NCI-H748 (cell line): ENCODE measurements at regions not wholly inside any gene's neighbourhood (a gene's known extent, or its start where the extent isn't known, plus 50 kb on each side); places are given as distances from the start of the nearest gene placed in this dataset.
"Not testable (repeated sequence)": the region's sequence is repeated elsewhere in the genome, so short reads cannot be mapped to it uniquely, and the experiment has no call there.

Source experiments
- DNase-seq: peaks from one replicate; lab custom pipeline; 2025; ENCODE audit not compliant: unreplicated experiment; lab: John Stamatoyannopoulos, UW

DNA sequence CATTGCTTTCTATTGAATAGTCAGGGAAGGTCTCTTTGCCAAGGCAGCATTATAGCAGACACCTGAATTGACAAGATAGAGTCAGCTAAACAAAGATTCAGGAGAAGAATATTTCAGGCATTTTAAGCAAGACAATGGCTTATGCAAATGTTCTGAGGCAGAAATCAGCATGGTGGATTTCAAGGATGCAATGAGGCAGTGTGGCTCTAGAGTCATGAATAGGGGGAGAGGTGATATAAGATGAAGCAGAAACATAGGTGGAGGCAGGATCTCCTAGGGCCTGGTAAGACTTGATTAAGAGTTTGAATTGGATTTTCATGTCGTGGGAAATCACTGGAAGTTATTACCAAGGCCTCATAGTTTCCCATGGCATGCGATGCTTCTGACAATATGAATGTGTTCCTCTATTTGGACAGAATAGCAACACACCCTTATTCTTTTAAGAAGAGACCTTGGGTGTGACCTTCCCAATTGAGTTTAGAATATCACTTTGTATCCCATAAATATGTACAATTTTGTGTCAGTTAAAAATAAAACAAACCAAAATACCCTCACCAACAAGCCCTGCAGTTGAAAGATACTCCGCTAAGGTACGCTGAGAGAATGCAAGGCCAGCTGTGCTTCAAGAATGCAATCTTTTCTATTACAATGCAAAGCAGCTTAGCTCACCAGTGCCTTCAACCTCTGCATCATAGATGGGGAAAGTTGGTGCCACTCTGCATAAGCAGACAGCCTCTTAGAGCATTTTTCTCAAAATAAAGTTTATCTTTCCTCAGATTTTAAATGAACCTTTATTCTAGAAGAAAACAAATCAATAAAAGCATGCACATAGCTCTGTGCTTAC lies 139.6 kb upstream of the SALL1 start:
- no peak for DNase-seq

DNA sequence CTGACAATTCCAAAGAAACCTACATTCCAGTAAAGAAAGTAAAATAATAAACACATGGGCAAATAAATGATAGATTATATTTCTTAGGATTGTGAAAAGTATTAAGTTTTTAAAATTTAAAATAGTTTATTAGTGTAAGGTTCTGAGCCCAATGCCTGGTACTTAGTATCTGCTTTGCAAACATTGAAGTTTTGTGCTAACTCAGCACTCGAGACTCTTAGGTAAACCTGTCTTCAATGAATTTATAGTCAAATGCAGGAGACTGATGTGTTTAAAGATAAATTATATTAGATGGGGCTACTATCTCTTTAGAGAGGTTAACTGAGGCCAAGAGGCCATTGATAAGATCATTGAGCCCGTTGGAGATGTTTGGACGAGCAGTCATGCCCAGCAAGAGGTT lies 138.3 kb upstream of the SALL1 start:
- DNase-seq = no peak

DNA sequence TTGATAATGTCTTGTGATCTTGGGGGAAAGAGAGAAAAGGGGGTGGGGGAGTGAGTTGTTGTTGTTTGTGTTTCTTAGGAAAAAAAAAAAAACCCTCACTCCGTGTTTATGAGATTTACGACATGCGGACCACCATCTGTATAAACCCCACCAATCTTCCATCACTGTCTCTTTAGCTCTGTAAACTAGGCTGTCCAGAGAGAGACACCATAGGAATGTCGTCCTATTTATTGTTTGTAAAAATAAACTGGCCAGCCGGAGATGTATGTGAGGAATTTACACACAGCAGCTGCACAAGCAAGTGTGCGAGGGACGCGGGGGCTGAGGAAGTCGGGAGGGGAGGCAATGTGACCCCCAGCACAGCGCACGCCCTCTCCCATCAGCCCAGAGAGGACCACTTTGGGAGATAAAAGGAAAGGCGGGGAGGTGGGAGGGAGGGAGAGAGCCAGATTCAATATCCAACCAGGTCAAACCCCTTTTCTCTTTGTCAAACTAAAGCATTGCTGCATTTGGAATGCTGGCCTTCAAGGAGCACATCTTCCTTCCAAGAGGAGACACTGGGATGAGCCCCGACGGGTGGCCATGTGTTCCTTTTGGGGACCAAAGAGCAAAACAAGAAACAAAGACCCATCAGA lies 136.2 kb upstream of the SALL1 start:
- DNase-seq = no peak

DNA sequence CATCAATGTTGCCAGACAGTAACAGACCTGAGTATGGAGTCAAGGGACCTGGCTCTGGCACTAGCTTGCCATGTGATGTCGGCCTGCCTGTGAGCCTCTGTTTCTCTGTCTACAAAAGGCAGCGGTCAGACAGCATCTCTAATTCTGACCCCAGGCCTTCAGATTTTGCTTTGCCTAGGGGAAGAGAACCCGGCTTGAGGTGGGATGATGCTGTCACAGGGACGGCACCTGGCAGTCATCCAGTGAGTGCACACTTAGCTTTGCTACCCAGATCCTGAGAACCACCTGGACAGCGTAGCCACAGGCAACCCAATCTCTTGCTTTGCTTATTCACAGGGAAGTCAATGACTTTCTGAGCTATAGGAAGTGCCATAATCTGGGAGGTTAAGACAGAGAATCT lies 135.2 kb upstream of the SALL1 start:
- no peak for DNase-seq

DNA sequence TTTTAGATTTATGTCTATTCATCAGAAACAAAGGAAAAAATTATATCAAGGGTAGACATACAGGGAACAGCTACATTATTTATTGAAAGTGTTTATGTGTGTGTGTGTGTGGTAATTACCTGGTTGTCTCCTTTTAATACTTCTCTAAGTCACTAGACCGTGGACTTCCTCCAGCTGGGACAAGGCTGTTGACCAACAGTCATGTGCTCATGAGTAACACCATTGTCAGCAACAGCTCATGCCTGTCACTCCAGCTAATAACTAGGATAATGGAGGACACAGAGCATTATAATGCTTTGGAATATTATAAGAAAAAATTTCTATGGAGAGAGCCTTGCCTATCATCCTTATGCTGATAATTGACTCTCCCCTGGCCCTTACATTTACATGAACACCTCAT lies 125.3 kb upstream of the SALL1 start:
- DNase-seq = no peak

DNA sequence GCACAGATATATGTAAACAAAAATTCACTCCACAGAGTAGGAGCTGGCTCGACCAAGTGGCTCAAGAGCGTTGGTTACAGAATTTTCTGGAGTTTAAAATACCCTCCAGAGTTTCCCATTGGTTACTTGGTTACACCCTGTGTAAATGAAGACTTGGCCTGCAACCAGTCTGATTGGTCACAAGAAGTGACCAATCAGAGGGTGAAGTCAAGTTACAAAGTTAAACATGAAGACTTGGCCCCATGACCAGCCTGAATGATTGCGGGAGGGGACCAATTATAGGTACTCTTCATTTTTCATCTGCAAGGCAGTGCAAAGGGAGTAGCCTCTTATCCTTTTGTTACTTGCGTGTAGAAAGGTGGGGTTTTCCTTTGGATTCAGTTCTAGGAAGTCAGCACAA lies 121.3 kb upstream of the SALL1 start:
- no peak for DNase-seq

DNA sequence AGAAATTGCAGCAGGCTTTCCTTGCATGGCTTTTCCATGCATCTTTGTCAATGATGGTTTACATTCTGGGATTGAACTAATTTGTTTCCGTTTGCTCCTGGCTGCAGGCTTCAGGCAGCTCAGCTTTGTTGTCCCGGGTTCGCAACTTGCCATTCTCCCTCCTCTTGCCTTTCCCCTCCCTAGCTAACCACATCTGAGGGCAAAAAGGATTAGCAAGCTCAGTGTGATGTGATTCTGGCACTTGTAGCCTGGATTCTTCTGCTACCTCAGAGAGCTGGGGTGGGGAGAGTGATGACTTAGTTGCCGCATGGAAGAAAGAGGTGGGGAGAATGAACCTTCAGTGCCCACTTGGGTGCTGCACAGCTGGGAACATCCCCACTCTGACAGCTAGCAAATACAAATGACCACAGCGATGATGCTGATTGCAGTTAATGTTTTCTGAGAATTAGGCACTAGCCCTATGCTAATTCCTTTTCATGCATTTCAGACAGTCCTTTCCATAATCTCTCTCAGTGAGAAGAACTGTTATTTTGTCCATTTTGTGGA lies 120.2 kb upstream of the SALL1 start:
- DNase-seq = no peak

DNA sequence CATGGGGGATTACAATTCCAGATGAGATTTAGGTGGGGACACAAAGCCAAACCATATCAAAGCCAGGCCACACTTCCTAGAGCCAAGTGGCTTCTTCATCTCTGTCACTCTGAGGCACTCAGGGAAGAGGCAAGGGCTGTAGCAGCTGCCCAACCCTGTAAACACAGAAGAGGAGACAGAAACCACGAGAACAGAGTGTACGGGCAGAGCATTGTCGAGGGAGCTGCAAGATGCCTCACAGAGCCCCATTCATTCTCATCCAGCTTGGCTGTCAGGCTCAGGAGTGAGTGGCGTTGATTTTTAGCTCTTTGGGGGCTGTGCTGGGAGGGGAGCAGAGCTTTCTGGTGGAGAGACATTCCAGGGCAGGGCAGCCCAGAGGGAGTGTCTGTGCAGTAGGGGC lies 117.2 kb upstream of the SALL1 start:
- DNase-seq = no peak

DNA sequence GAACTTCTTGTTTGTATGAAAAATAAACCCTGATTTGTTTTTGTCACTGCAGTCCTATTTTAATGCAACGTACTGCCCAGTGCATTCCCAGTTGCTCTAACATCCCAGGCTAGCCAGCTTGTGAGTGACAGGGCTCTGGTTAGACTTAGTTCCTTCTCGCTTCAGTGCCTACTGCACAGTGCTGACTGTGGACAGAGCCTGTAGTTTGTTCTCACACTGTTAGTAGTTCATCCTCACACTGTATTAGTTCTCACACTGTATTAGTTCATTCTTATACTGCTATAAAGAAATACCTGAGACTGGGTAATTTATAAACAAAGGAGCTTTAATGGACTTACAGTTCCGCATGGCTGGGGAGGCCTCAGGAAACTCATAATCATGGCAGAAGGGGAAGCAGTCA lies 116.6 kb upstream of the SALL1 start:
- DNase-seq = no peak

DNA sequence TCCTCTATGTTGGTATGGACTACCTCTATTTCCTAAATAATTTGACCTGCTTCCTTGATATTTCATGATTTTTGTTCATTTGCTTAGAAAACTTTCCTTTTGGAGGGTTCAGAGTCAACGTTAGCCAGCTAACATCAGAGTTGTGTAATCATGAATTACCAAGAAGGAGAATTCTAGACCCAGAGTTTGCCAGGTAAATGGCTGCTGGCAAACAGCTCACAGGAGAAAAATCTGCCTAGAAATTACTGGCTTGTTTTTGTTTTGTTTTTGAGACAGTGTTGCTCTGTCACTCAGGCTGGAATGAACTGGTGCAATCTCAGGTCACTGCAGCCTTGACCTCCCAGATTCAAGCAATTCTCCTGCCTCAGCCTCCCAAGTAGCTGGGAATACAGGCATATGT lies 111.4 kb upstream of the SALL1 start:
- no peak for DNase-seq

DNA sequence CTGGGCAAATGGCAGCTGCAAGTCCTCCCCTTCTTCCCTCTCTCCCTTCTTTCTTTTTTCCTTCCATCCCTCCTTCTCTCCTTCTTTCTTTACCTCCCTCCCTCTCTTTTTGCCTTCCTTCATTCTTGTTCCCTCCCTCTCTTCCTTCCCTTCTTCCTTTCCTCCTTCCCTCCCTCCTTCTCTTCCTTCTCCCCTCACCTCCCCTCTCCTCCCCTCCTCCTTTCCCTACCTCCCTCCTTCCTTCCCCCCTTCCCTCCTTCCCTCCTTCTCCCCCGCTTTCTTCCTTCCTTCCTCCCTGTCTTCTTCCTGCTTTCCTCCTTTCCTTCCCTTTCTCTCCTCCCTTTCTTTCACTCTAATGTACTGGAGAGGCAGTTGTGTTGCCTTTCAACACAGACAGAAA lies 110.8 kb upstream of the SALL1 start:
- no peak for DNase-seq

DNA sequence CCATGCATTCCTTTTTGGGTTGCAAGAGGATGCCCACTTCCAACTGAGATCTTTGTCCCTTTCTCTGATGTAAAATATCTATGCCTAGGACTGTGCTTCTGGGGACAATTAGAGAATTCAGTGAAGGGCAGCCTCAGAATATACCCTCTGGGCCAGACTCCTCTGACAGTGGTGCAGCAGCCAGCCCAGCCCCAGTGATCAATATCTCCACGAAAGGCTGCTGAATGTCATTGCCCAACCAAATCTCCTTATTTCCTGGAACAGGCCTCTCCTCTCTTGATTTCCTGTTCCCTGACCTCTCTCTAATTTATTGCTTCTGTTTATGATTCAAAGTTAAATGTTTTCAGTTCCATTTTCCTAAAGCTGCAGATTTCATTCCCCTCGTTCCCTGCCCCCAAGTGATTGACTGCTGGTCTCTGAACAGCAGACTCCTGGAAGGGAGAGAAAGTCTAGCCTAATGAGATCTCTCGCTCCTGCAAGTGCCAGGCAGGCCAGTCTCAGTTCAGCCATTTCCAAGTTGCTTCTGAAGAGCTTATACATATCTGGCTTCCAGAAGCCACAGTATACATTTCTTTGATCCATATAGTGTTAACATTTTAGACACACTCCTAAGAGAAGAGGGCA lies 104.4 kb upstream of the SALL1 start:
- no peak for DNase-seq

DNA sequence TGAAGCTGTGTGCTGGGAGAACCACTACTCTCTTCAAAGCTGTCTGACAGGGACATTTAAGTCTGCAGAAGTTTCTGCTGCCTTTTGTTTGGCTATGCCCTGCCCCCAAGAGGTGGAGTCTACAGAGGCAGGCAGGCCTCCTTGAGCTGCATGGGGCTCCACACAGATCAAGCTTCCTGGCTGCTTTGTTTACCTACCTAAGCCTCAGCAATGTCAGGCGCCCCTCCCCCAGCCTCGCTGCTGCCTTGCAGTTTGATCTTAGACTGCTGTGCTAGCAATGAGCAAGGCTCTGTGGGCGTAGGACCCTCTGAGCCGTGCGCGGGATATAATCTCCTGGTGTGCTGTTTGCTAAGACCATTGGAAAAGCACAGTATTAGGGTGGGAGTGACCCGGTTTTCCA lies 103.3 kb upstream of the SALL1 start:
- not testable (repeated sequence) for DNase-seq

DNA sequence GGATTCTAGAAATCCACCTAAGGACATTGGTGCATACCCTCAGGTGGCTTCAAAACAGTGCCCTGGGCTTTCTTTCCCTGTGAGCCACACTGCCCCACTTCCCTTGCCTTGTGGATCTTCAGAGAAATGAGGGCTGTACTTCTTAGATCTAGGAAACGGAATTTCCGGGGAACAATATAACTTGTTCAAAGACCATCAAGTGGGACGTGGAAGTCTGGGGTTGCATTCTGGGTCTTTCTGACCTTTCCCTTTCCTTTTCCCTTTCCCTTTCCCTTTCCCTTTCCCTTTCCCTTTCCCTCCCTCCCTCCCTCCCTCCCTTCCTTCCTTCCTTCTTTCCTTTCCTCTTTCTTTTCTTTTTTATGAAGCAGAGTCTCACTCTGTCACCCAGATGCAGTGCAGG lies 97.1 kb upstream of the SALL1 start:
- no peak for DNase-seq

DNA sequence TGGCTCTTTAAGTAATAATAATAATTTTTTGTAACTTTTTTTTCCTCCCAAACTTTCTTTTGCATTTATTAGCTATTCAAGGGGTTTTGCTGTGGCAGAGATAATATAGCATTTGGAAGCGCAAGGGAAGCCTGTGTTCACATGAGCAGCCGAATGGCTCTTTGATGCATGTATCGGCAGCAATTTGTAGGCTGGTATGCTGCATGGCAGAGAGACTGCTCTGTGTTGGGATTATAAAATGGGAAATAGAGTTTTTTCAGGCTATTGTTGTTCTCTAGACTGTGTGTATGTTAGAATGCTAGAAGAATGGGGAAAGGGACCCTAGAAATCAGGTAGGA lies 94.6 kb upstream of the SALL1 start:
- no peak for DNase-seq

DNA sequence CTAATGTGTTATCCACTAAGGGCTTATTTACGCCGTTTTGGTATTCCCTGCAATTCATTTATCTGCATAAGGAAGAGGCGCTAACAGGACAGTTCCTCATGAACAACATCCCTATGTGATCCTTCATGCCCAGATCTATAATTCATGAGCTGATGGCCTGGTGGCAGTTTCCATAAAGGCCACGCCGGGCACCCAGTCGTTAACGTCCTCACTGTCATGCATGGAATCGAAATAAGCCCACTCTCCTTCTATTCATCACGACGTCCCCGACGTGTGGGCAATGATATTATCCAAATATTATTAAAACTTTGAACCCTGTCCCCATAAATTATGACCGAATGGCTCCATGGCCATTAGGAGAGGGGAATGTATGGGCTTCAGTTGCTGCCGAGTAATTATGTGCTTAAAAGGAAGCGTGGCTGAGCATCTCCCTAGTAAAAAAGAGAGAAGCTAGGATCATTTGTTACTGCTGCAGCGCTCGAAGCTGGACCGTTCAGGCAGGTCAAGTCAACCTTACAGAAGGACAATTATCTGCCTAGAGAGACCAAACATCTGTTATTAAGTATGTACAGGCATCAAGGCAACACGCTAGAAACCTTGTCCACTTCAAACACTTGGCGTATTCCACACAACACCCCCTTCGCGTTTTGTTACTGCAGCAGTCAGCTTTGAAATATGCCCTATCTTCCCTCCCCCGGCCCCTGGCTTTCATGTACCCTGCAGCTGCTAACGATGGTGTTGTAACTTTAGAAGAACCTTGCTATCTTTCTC lies 94.0 kb upstream of the SALL1 start:
- no peak for DNase-seq

DNA sequence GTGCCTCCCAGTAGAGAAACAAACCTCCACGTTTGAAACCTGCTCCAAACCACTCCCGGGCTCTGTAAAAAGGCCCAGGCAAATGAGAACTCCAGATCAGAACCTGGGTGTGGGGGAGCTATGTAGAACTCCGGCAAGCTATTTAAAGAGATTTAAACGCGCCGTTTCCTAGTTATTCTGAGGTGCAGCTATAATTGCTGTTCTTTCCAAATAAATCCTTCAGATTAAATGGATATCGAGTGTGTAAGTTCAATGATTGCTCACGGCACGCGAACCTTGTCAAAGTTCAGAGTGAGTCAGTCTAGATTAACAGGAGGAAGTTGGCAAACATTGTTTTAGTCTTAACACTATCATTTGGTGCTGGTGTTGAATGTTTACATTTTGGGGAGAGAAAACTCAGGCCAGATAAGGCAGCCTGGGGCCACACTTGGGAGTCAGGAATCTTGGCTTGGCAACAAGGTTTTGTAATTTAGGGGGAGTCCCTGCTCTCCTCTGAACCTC lies 92.9 kb upstream of the SALL1 start:
- no peak for DNase-seq

DNA sequence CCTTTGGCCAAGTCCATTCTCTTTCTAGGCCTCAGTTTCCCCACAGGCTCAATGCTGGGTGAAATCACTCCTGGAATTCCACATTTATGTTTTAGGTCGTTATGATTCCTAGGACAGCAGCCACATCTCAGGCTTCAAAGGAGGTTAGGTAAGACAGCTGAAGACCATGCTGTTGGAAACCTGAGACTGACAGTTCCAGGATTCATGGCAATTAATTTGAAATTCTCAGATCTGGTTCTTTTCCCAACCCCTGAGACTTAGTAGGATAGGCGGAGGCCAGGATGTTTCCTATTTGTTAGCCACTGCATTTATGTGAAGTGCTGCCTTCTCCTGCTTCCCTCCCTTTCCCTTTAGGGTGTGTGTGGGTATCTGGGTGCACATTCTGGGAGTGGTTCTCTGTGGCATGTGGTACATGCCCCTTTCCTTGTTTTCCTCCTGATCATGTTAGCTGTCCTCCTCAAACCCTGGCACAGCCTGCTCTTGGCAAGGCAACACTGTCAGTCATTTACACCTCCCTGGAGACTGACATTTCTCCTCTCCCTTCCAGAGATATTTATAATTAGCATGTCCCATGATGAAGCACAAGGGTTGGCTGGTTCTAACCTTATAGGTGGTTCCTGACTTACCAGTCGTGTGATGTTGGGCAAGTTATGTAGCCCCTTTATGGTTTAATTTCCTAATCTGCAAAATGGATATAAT lies 91.4 kb upstream of the SALL1 start:
- no peak for DNase-seq

DNA sequence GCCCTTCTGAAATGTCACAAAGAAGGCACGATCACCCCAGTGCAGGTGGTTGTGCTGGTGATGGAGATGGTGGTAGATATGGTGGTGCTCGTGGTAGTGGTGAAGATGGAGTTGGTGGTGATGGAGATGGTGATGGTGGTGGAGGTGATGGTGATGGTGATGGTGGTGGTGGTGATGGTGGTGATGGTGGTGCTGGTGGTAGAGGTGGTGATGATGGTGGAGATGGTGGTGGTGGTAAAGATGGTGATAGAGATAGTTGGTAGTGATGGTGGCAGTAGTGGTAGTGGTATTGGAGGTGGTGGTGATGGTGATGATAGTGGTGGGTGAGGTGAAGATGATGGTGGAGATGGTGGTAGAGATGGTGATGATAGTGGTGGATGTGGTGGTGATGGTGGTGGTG lies 88.1 kb upstream of the SALL1 start:
- no peak for DNase-seq

DNA sequence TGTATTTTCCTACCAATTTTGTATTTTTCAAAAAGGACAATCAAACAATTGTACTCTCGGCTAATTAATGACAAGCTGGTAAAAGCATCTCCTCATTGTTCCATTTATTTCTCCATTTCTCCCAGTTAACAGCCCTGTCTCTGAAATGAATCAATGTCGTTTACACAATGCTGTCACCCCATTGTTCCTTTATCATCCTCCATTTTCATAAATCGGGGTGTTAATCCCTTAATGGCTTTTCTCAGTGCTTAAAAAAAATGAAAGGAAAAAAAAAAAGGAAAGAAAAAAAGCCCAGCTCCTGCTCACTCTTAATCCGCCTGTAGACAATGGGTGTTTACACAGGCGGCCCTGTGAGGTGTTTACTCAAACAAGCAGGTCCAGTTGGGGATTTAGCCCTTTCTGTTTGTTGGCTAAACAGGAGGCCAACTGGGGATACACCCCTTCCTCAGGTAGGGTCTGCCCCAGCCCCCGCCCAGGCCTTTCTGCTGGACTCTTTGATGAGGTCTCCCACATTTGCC lies 86.8 kb upstream of the SALL1 start:
- DNase-seq = peak; percentile 78
